GM12878 (cell line): ENCODE measurements at regions not wholly inside any gene's neighbourhood (a gene's known extent, or its start where the extent isn't known, plus 50 kb on each side); places are given as distances from the start of the nearest gene placed in this dataset.

Source experiments
- ATAC-seq: fragments of 200-7000 bp; cut with Tn5 transposase; 3 replicates; pipeline ENCODE4 v1.9.1; 2020; ENCODE audit warnings: mild to moderate bottlenecking, moderate library complexity
- BruUV-seq: library from RNA; stranded (reverse); fragments of 400-500 nt; replicated peaks from 2 replicates; lab custom pipeline; 2021; lab: Mats Ljungman, UMichigan
- CTCF ChIA-PET: fragments of 300-600 bp; sonication (Branson Sonifier 250); formaldehyde crosslinking; extraction: SDS; loops from one replicate; lab custom pipeline; 2021; ENCODE audit warnings: inconsistent platforms; lab: Yijun Ruan, JAX
- POLR2A ChIA-PET: fragments of 350-600 bp; formaldehyde crosslinking; extraction: SDS; loops from one replicate; lab custom pipeline; 2021; ENCODE audit warnings: inconsistent platforms; lab: Charles Lee
- RAD21 ChIA-PET: fragments of 300-600 bp; sonication (Branson Sonifier 250); formaldehyde crosslinking; loops from one replicate; lab custom pipeline; 2023; ENCODE audit warnings: antibody characterized with exemption; ENCODE audit not compliant: unreplicated experiment; lab: Charles Lee
- SMC1A ChIA-PET: fragments of 300-600 bp; sonication (Branson Sonifier 250); formaldehyde crosslinking; loops from one replicate; lab custom pipeline; 2023; ENCODE audit not compliant: unreplicated experiment, uncharacterized antibody; lab: Charles Lee
- DNase-seq: peaks from one replicate; pipeline ENCODE4 v3.0.0-alpha.2; 2011; ENCODE audit warnings: low read depth, low spot score
- FAIRE-seq: peaks from 3 replicates; lab custom pipeline; 2011; peaks lifted over from hg19 to GRCh38; lab: Jason Lieb, UNC
- H2AFZ ChIP-seq: 2 replicates; pipeline ENCODE4 v1.6.0; 2011; ENCODE audit warnings: low read depth, low read length, control low read depth; ENCODE audit not compliant: control insufficient read depth
- H3K27ac ChIP-seq: 2 replicates; pipeline ENCODE4 v1.5.1; 2011; ENCODE audit warnings: control low read depth; ENCODE audit not compliant: control insufficient read depth, insufficient read depth
- H3K27me3 ChIP-seq, 2 experiments: replicated peaks in 1 of 2; 2 replicates each; pipeline versions ENCODE4 v1.6.0 to v1.6.1; 2011; ENCODE audit warnings: low read length in 1 of 2; ENCODE audit not compliant: control insufficient read depth in 2 of 2, insufficient read depth in 2 of 2
- H3K36me3 ChIP-seq, 2 experiments: 2 replicates each; pipeline ENCODE4 v1.5.1; 2011; ENCODE audit warnings: low read length in 1 of 2; ENCODE audit not compliant: control insufficient read depth in 2 of 2, insufficient read depth in 2 of 2
- H3K4me1 ChIP-seq: 2 replicates; pipeline ENCODE4 v1.6.1; 2011; ENCODE audit warnings: mild to moderate bottlenecking, low read length, moderate library complexity, mixed read lengths; ENCODE audit not compliant: control insufficient read depth, insufficient read depth
- H3K4me2 ChIP-seq: 2 replicates; pipeline ENCODE4 v1.6.0; 2011; ENCODE audit warnings: control low read depth; ENCODE audit not compliant: control insufficient read depth, insufficient read depth
- H3K4me3 ChIP-seq: fragments of 200-600 bp; sonication (generic); 2 replicates; pipeline ENCODE4 v1.5.1; 2016
- H3K79me2 ChIP-seq: 2 replicates; pipeline ENCODE4 v1.6.0; 2011; ENCODE audit warnings: low read length; ENCODE audit not compliant: control insufficient read depth, insufficient read depth
- H3K9ac ChIP-seq: 2 replicates; pipeline ENCODE4 v1.8.0; 2011; ENCODE audit warnings: low read length, control low read depth, mixed read lengths; ENCODE audit not compliant: control insufficient read depth, insufficient read depth
- H3K9me3 ChIP-seq: replicated peaks from 3 replicates; pipeline ENCODE4 v1.5.1; 2011; ENCODE audit warnings: mild to moderate bottlenecking, low read length; ENCODE audit not compliant: control insufficient read depth, insufficient read depth
- H4K20me1 ChIP-seq: 2 replicates; pipeline ENCODE4 v1.6.0; 2011; ENCODE audit not compliant: control insufficient read depth, insufficient read depth
- ASH2L ChIP-seq: fragments of 300-600, 200-600 bp; sonication (generic); IDR thresholded peaks from 2 replicates; pipeline ENCODE4 v1.6.1; 2017; ENCODE audit warnings: low read depth, mild to moderate bottlenecking, borderline replicate concordance
- BCL11A ChIP-seq: IDR thresholded peaks from 2 replicates; pipeline ENCODE4 v1.6.1; 2011; ENCODE audit warnings: low read depth, low read length
- CBFB ChIP-seq: IDR thresholded peaks from 2 replicates; pipeline ENCODE4 v1.6.1; 2016; ENCODE audit warnings: antibody characterized with exemption, low read depth
- CEBPB ChIP-seq, 2 experiments: fragments of 150-350 bp in 1 of 2; IDR thresholded peaks; 2 replicates each; pipeline ENCODE4 v1.6.1; 2012 to 2014; ENCODE audit warnings: low read depth in 2 of 2, low read length in 2 of 2, borderline replicate concordance in 1 of 2, inconsistent platforms in 1 of 2
- CHD4 ChIP-seq: fragments of 200-600 bp; sonication (generic); IDR thresholded peaks from 2 replicates; pipeline ENCODE4 v1.6.1; 2016; ENCODE audit warnings: mild to moderate bottlenecking
- DPF2 ChIP-seq: fragments of 450-650 bp; IDR thresholded peaks from 2 replicates; pipeline ENCODE4 v1.6.1; 2017; ENCODE audit warnings: mild to moderate bottlenecking
- ELK1 ChIP-seq: IDR thresholded peaks from 2 replicates; pipeline ENCODE4 v1.6.1; 2012; ENCODE audit warnings: low read depth, low read length, improper control_type of control experiment
- IRF4 ChIP-seq: IDR thresholded peaks from 2 replicates; pipeline ENCODE4 v1.6.1; 2011; ENCODE audit warnings: low read depth, low read length
- MTA3 ChIP-seq: IDR thresholded peaks from 2 replicates; pipeline ENCODE4 v1.6.1; 2012; ENCODE audit warnings: low read length, inconsistent platforms, borderline replicate concordance
- MYC ChIP-seq: IDR thresholded peaks from 2 replicates; pipeline ENCODE4 v1.6.1; 2011; ENCODE audit warnings: mild to moderate bottlenecking, low read length, moderate library complexity, inconsistent platforms; ENCODE audit not compliant: insufficient read depth, insufficient replicate concordance, insufficient read length, severe bottlenecking
- PAX8 ChIP-seq: fragments of 450-650 bp; IDR thresholded peaks from 2 replicates; pipeline ENCODE4 v1.6.1; 2017; ENCODE audit warnings: mild to moderate bottlenecking, moderate library complexity
- TCF12 ChIP-seq: IDR thresholded peaks from 2 replicates; pipeline ENCODE4 v1.6.1; 2011; ENCODE audit warnings: low read depth, mild to moderate bottlenecking, low read length
- USF1 ChIP-seq: IDR thresholded peaks from 2 replicates; pipeline ENCODE4 v1.6.1; 2011; ENCODE audit warnings: borderline replicate concordance, low read depth, mild to moderate bottlenecking, moderate library complexity, mixed read lengths, low read length; ENCODE audit not compliant: insufficient read depth; ENCODE audit errors: extremely low read length
- YBX1 ChIP-seq: fragments of 450-650 bp; IDR thresholded peaks from 2 replicates; pipeline ENCODE4 v1.6.1; 2016; ENCODE audit warnings: antibody characterized with exemption
- WGBS: methylation state at CpG from one replicate; pipeline ENCODE4 v1.1.6; 2016; ENCODE audit warnings: low lambda C conversion rate; ENCODE audit not compliant: insufficient replicate concordance, insufficient coverage; ENCODE audit errors: missing lambda C conversion rate; 5-methylcytosine and 5-hydroxymethylcytosine counted together
- in situ Hi-C: fragments of 300-500 bp; cut with MboI; formaldehyde crosslinking; loops from 9 replicates; pipeline ENCODE4 v1.14.3; 2018; ENCODE audit warnings: mixed read lengths
- intact Hi-C: fragments of 100-400 bp; cut with micrococcal nuclease; formaldehyde crosslinking; loops from one replicate; pipeline ENCODE4 v1.14.2; 2022; ENCODE audit not compliant: unreplicated experiment
- TF ChIP-seq, protein P1 (sequence below): fragments of 450-650 bp; IDR thresholded peaks from 2 replicates; pipeline ENCODE4 v1.6.1; 2018; ENCODE audit warnings: mild to moderate bottlenecking, low read depth, moderate library complexity; ENCODE audit not compliant: partially characterized antibody
- TF ChIP-seq, protein P2 (sequence below): fragments of 450-650 bp; IDR thresholded peaks from 2 replicates; pipeline ENCODE4 v1.6.1; 2018; ENCODE audit warnings: borderline replicate concordance, mild to moderate bottlenecking; ENCODE audit not compliant: partially characterized antibody

- H3K9ac ChIP-seq = no peak overlapping the region
- CTCF ChIA-PET = no interaction called here
- H4K20me1 ChIP-seq = no peaks in the 10 kb centered on the region
- no peak overlapping the region for H3K27ac ChIP-seq
- no peak for TF ChIP-seq CHD4
- no peak for TF ChIP-seq USF1
- TF ChIP-seq IRF4 = no peak
- no peak for TF ChIP-seq BCL11A
- TF ChIP-seq MYC = no peak
- TF ChIP-seq MTA3 = no peak
- no peak for TF ChIP-seq CBFB
- TF ChIP-seq ASH2L = no peak
- TF ChIP-seq, protein P1, sequence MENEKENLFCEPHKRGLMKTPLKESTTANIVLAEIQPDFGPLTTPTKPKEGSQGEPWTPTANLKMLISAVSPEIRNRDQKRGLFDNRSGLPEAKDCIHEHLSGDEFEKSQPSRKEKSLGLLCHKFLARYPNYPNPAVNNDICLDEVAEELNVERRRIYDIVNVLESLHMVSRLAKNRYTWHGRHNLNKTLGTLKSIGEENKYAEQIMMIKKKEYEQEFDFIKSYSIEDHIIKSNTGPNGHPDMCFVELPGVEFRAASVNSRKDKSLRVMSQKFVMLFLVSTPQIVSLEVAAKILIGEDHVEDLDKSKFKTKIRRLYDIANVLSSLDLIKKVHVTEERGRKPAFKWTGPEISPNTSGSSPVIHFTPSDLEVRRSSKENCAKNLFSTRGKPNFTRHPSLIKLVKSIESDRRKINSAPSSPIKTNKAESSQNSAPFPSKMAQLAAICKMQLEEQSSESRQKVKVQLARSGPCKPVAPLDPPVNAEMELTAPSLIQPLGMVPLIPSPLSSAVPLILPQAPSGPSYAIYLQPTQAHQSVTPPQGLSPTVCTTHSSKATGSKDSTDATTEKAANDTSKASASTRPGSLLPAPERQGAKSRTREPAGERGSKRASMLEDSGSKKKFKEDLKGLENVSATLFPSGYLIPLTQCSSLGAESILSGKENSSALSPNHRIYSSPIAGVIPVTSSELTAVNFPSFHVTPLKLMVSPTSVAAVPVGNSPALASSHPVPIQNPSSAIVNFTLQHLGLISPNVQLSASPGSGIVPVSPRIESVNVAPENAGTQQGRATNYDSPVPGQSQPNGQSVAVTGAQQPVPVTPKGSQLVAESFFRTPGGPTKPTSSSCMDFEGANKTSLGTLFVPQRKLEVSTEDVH = no peak
- no peak for TF ChIP-seq TCF12
- TF ChIP-seq, protein P2, sequence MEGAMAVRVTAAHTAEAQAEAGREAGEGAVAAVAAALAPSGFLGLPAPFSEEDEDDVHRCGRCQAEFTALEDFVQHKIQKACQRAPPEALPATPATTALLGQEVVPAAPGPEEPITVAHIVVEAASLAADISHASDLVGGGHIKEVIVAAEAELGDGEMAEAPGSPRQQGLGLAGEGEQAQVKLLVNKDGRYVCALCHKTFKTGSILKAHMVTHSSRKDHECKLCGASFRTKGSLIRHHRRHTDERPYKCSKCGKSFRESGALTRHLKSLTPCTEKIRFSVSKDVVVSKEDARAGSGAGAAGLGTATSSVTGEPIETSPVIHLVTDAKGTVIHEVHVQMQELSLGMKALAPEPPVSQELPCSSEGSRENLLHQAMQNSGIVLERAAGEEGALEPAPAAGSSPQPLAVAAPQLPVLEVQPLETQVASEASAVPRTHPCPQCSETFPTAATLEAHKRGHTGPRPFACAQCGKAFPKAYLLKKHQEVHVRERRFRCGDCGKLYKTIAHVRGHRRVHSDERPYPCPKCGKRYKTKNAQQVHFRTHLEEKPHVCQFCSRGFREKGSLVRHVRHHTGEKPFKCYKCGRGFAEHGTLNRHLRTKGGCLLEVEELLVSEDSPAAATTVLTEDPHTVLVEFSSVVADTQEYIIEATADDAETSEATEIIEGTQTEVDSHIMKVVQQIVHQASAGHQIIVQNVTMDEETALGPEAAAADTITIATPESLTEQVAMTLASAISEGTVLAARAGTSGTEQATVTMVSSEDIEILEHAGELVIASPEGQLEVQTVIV = no peak
- no peak for TF ChIP-seq CEBPB (IDR thresholded peaks at IDR 0.05; ENCODE audit: borderline replicate concordance in 1 of 2, low read depth in 2 of 2, low read length in 2 of 2)
- TF ChIP-seq DPF2 = no peak
- no peak for TF ChIP-seq YBX1
- no peak for TF ChIP-seq PAX8
- TF ChIP-seq ELK1 = no peak
- no peaks in the 10 kb centered on the region for H3K79me2 ChIP-seq
- no peak for DNase-seq
- WGBS = 39% methylated on average over 6 of the region's 6 CpGs
- no TSS peak for BruUV-seq
- H3K4me2 ChIP-seq = no peak overlapping the region
- H3K27me3 ChIP-seq = no peaks in the 10 kb centered on the region; a peak in 1 of 4 replicates
- H2AFZ ChIP-seq = no peak overlapping the region
- RAD21 ChIA-PET = no interaction called here
- SMC1A ChIA-PET = no interaction called here
- no peaks in the 10 kb centered on the region for H3K36me3 ChIP-seq
- POLR2A ChIA-PET = no interaction called here
- no peaks in the 10 kb centered on the region for H3K4me1 ChIP-seq
- FAIRE-seq = no peak
- in situ Hi-C loops (no loop called here), intact Hi-C loops (no loop called here)
- ATAC-seq = no peak
- peaks cover 4% of the 10 kb centered on the region; the same call in 2 of the 3 replicates for H3K9me3 ChIP-seq
- H3K4me3 ChIP-seq = no peak overlapping the region
Observed at GRCh38 chr12:96093543-96094196, 58.3 kb upstream of the LTA4H start.
